RPMI8226 (cell line): ENCODE measurements at regions not wholly inside any gene's neighbourhood (a gene's known extent, or its start where the extent isn't known, plus 50 kb on each side); places are given as distances from the start of the nearest gene placed in this dataset.

Experiments used
- DNase-seq: peaks from one replicate; pipeline ENCODE4 v3.0.0-alpha.2; 2015

GRCh38 chr18:4510711-4511110 is 55.6 kb upstream of the DLGAP1 start:
- DNase-seq: no peak

GRCh38 chr18:4510160-4510559 is 55.1 kb upstream of the DLGAP1 start:
- no peak for DNase-seq
